Kidney capillary endothelial cell (primary cell): ENCODE measurements at regions not wholly inside any gene's neighbourhood (a gene's known extent, or its start where the extent isn't known, plus 50 kb on each side); places are given as distances from the start of the nearest gene placed in this dataset.
"Not testable (repeated sequence)": the region's sequence is repeated elsewhere in the genome, so short reads cannot be mapped to it uniquely, and the experiment has no call there.

Source experiments
- DNase-seq: peaks from one replicate; pipeline ENCODE4 v3.0.0-alpha.2; 2018; ENCODE audit warnings: low spot score

GRCh38 chr7:106345421-106346166 lies 60.8 kb upstream of the NAMPT start:
- no peak for DNase-seq

- no peak for DNase-seq
Observed at GRCh38 chr7:106344861-106345260, 60.1 kb upstream of the NAMPT start.

- no peak for DNase-seq
Observed at GRCh38 chr7:106344211-106344610, 59.4 kb upstream of the NAMPT start.

GRCh38 chr7:106342049-106342448 lies 57.3 kb upstream of the NAMPT start:
- not testable (repeated sequence) for DNase-seq

GRCh38 chr7:106340247-106340596 lies 55.4 kb upstream of the NAMPT start:
- DNase-seq, result not testable (repeated sequence)

- DNase-seq, result no peak
Observed at GRCh38 chr7:106339513-106340246, 54.9 kb upstream of the NAMPT start.

GRCh38 chr7:106337754-106338153 lies 53.0 kb upstream of the NAMPT start:
- DNase-seq, result no peak

GRCh38 chr7:106335814-106336213 lies 51.0 kb upstream of the NAMPT start:
- no peak for DNase-seq
